NK-92 (cell line): ENCODE measurements at regions not wholly inside any gene's neighbourhood (a gene's known extent, or its start where the extent isn't known, plus 50 kb on each side); places are given as distances from the start of the nearest gene placed in this dataset.

Experiments
- DNase-seq: peaks from one replicate; lab custom pipeline; 2025; ENCODE audit not compliant: unreplicated experiment; lab: John Stamatoyannopoulos, UW

GRCh38 chr2:147098940-147099339 is 745.9 kb upstream of the ACVR2A start:
- DNase-seq, result no peak

DNA sequence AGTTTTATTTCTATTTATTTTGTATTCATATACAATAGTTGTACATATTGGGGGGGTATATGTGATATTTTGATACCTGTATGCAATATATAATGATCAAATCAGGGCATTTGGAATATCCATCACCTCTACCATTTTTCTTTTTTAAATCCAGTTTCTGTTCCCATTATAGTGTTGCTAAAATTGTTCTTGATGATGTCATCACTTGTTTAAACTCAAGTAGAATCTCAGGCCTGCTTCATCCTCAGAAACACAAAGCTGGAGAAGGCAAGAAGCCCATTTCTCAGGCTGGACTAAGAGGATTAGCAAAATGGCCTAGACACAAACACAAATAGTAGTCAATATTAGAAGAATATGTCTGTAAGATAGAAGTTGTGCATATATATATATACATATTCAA is 747.1 kb upstream of the ACVR2A start:
- DNase-seq, result no peak

DNA sequence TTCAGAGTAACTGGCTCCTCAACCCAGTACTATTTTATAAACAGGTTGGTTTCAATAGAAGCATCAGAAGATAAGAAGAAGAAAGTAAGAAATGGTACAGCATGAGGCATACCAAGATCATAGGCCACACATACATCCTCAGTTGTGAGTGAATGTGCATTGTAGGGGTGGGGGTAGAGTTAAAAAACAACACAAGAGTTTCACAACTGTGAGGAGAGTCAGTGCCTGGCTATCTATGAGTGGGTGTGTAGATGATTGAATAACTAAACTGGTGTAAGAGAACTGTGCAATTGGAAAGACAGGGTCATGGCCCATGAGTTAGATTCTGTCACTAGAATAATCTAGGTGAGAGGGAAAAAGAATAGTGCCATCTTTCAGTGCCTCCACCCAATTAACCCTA is 748.2 kb upstream of the ACVR2A start:
- no peak for DNase-seq

DNA sequence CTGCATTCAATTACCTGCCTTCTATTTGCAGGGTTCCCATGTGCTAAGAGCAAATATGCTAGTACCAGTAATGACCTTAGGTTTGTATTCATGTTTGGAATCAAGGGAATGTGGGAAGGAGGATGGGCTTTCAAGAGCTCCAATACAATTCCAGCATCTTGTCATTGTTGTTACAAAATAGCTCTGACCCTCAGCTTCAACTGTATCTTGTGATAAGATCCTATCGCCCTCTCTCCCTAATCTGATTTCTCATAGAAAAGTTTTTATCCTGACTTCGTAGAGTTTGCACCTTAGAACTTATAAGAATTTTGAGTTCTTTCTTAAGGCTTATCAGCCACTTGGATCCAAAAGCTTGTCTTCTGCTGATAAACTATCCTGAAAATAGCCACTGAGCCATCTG is 749.5 kb upstream of the ACVR2A start:
- DNase-seq, result no peak

GRCh38 chr2:147094077-147094476 is 750.8 kb upstream of the ACVR2A start:
- no peak for DNase-seq

DNA sequence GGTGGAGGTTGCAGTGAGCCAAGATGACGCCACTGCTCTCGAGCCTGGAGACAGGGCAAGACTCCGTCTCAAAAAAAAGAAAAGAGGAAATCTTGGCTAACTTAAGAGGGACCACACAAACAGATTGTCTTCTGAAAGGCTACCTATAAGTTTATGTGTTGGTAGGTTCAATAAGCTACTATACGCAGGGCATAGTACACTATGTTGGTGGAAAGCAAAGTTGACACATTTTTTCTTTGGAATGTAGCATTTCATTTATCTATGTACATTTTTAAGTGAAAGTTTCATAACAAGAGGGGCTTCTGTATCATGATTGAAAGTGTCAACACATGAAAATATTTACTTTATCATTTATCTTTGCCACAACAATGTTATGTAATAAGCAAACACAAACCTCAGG is 752.6 kb upstream of the ACVR2A start:
- no peak for DNase-seq

GRCh38 chr2:147091448-147091847 is 753.4 kb upstream of the ACVR2A start:
- no peak for DNase-seq

- no peak for DNase-seq
Observed at GRCh38 chr2:147088871-147089270, 756.0 kb upstream of the ACVR2A start.

GRCh38 chr2:147086715-147087114 is 758.1 kb upstream of the ACVR2A start:
- no peak for DNase-seq

GRCh38 chr2:147083664-147084063 is 761.2 kb upstream of the ACVR2A start:
- DNase-seq, result no peak

- peak; percentile 2 for DNase-seq
Observed at GRCh38 chr2:147082850-147083522, 761.8 kb upstream of the ACVR2A start.

DNA sequence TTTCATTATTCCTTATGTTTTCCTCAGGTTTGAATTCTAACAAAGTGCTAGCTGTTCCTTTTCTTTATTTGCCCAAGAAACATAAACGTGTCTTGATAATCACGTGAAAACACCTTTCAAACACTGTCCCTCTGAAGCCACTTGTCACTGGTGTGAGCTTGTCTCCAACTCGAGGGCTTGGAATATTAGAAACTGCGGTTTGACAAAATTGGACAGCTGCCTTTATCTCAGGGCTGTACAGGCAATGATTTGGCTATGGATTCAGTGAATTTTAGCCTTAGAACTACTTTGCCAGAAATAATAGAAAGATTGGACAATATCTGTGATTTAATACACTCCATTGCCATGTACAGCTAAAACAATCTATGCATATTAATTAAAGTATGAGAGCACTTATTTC is 763.0 kb upstream of the ACVR2A start:
- DNase-seq, result no peak

DNA sequence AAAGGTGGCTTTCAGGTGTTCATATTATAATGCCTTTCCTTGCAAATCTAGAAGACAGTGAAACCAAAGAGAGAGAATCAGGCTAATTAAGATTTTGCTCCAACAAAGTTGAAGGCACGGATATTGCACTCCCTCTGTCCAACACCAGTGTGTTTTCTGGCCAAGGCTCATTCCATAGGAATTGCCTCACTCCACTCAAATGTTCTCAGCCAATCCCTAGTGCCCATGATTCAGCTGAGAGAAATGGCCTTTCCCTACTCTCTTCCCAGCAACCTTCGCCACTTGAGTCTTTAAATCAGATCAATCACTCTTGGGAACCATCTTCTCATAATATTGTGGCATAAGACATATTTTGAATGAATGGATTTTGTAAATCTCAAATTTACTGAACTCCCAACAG is 768.2 kb upstream of the ACVR2A start:
- DNase-seq, result no peak

DNA sequence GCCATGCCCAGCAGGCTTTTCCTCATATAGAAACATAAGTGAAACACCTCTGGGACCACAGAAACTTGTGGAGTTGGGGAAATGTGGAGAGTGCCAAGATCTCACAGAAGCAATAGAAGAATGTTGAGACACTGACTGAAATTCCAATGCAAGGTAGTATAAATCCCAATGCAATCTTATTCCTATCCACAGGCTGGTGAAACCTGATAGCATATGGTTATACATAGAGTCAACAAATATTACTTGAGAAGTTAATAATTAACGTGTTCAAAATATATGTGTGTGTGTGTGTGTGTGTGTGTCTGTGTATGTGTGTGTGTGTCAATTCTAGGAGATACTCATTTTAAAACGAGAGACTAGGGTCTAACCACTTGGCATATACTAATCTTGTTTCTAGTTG is 776.8 kb upstream of the ACVR2A start:
- DNase-seq, result no peak

DNA sequence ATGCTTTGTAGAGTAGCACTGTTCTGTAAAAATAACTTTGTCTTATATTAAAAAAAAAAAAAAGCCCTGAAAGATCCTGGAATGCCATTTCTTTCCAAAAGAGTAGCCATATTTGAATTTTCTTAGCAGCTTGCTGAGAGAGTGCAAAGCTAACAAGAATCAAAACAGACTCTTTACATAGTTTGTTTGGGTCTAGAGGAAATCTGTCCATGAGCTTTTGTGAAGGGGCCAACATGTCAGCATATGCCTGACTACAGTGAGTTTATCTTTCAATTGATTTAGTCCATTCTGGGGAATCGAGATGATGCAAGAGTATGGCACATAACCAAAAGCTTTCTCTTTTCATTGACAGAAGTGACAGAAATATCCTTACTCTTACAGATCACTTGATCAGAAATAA is 777.7 kb upstream of the ACVR2A start:
- no peak for DNase-seq

DNA sequence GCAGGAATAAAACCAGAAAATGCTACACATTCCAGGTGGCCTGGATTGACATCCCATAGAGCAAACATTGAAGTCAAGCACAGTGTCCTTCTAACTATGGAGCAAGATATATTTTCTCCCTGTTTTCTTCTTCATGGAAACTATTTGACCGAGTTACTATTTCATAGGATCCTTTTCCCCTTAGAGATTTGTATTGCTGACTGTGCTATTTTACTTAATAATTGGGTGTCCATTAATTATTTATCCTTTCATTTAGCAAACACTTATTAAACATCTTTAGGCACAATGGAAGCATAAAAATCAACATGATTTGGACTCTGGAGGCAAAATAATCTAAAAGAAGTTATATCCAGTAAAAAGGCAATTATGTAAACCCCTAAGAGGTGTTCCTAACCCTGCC is 782.8 kb upstream of the ACVR2A start:
- no peak for DNase-seq

GRCh38 chr2:147061269-147061668 is 783.6 kb upstream of the ACVR2A start:
- no peak for DNase-seq

- DNase-seq, result no peak
Observed at GRCh38 chr2:147057892-147058490, 786.8 kb upstream of the ACVR2A start.

GRCh38 chr2:147051814-147052213 is 793.0 kb upstream of the ACVR2A start:
- DNase-seq, result no peak

- no peak for DNase-seq
Observed at GRCh38 chr2:147051248-147051647, 793.6 kb upstream of the ACVR2A start.

GRCh38 chr2:147049957-147050356 is 794.9 kb upstream of the ACVR2A start:
- no peak for DNase-seq

DNA sequence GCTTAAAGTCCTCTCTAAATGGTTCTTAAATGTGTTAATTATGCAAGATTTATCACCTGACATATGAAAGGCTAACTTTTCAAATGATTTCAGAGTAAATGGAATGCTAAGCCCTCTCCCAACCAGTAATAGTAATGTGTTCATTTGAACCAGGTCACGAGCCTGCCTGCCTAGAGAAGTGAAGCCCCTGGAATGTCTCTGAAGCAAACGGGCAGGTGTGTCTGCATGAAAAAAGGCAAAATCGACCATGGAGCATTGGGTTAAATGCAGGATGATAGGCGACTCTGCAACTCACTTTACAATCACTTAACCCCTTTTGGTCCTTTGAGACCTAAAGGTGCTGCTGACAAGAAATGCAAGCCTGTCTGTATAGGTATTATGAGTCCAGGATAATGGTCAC is 798.4 kb upstream of the ACVR2A start:
- DNase-seq, result no peak

- no peak for DNase-seq
Observed at GRCh38 chr2:147045113-147045512, 799.7 kb upstream of the ACVR2A start.
